HG03095 (cell line): ENCODE measurements at regions not wholly inside any gene's neighbourhood (a gene's known extent, or its start where the extent isn't known, plus 50 kb on each side); places are given as distances from the start of the nearest gene placed in this dataset.

Experiments
- ATAC-seq: cut with Tn5 transposase; IDR thresholded peaks from one replicate; pipeline ENCODE4 v1.9.1; 2021; ENCODE audit warnings: moderate library complexity; ENCODE audit not compliant: unreplicated experiment

GRCh38 chr1:193625255-193625654 is 438.8 kb upstream of the B3GALT2 start:
- ATAC-seq, result no peak

DNA sequence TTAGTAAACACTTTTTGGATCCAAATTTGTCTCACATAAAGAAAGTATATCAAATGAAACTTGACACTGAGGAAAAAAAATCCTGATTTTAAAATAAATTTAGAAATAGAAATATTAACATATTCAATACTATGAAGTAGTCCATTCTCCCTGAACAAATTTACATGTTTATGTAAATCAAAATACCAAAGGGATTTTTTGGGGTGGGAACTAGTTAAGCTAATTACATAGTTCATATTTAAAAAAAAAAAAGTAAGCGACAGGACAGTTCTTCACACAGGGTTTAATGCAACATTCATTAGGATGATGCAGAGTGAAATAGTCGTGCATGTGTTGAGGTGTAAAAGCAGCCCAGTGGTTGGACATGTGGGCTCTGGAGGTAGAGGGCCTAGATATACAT is 433.5 kb upstream of the B3GALT2 start:
- ATAC-seq, result no peak

DNA sequence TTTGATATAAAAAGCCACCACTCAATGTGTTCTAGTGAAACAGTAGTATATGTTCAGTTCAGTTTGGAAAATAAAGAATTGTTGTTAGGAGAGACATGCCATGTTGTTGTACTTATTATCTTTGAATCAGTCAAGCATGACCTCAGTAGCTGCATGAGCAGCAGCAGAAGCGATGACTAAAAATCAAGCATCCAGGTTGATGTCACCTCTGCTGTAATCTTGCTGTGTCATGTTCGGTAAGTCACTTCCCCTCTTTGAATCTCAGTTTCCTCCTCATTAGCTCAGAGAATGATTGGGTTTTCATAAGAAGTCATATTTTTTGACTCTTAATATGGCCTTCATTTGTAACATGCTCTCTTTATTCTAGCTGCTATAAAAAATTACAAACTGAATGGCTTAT is 428.4 kb upstream of the B3GALT2 start:
- peak; percentile 67 for ATAC-seq

- no peak for ATAC-seq
Measured at GRCh38 chr1:193614275-193614674, 427.9 kb upstream of the B3GALT2 start.

GRCh38 chr1:193613041-193613440 is 426.6 kb upstream of the B3GALT2 start:
- ATAC-seq, result no peak

DNA sequence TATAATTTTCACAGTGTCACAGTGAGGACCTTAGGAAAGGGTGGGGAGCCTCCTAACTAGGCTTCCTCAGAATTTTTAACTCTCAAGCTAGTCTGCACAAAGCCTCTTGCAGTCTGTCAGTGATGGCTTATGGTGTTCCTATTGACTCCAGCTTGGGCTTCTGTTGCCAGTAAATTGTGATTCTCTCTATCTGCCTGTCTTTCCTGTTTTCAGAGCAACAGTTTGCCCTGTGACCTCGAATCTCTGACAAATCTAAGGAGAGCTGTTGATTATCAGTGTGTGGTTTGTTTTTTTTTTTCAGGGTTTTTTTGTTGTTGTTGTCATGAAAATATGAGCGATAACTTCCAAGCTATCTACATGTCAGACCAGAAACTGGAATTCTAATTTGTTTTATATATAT is 423.2 kb upstream of the B3GALT2 start:
- no peak for ATAC-seq

GRCh38 chr1:193607787-193608186 is 421.4 kb upstream of the B3GALT2 start:
- ATAC-seq, result no peak

GRCh38 chr1:193606035-193606434 is 419.6 kb upstream of the B3GALT2 start:
- ATAC-seq, result no peak

GRCh38 chr1:193602705-193603104 is 416.3 kb upstream of the B3GALT2 start:
- no peak for ATAC-seq

DNA sequence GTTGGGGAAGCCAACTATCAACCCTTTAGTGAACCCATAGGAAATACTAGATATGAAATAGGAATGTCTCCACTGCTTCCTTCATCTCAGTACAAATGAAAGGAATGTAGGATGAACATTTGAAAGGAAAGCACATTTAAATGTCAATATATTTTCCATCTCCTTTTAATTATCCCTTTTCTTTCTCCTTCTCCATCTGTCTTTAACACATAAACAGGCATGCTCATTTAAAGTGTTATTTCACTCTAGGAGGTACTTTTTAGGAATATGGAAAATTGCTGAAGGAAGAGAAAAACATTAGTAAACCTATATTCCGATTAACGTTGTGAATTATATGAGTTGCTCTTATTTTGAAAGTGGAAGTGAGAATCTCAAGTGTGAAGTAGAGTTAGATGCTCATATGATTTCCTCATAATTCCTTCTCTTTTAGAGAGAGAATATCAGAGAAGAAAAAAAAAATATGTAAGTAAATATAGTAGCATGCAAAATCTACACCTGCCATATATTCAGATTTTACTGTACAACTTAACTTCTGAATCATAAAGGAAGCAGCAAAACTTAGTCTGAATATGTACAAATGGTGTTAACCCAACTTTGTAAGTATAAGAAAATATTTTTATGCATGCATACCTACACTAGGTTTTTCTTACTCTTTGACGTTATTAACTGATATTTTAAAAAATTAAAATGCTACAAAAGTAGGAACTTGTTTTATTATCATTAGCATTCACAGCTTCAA is 406.9 kb upstream of the B3GALT2 start:
- no peak for ATAC-seq

DNA sequence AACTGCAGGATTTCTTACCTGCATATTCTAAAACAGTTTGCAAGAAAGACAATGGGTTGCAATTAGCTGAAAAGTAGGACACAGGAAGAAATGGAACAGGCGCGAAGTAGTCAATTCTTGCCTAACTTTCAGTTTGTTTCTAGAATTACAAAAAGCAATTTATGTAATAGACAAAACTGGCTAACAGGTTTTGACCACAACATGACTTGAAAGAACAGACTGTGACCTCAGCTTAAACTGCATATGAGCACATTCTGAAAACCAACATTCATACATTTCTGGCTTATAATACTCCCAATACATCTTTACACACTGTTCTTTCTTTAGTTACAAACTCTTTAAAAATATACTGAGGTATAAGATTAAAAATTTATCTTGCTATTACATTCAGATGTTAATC is 405.9 kb upstream of the B3GALT2 start:
- no peak for ATAC-seq

GRCh38 chr1:193590102-193590501 is 403.7 kb upstream of the B3GALT2 start:
- no peak for ATAC-seq

GRCh38 chr1:193589597-193590040 is 403.2 kb upstream of the B3GALT2 start:
- no peak for ATAC-seq

GRCh38 chr1:193588311-193589082 is 402.1 kb upstream of the B3GALT2 start:
- no peak for ATAC-seq

GRCh38 chr1:193584731-193585239 is 398.4 kb upstream of the B3GALT2 start:
- ATAC-seq, result no peak

DNA sequence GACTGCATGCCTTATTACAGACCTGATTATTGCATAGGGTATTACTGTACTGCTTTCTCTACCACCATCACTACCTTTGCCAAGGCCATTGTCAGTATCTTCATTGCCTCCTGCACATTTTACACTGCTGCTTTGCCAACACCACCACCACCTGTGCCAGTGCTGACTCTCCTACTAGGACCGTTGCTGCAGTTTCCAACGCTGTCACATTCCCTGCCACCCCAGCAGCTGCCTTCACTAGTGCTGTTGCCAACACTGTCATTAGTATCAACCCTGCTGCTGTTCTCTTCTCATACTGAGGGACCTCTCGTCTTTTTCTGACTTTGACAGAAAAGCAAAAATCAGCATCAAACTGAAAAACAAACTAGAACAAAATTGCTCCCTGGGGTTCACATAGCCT is 394.9 kb upstream of the B3GALT2 start:
- no peak for ATAC-seq

- ATAC-seq, result no peak
Measured at GRCh38 chr1:193580419-193580818, 394.0 kb upstream of the B3GALT2 start.

DNA sequence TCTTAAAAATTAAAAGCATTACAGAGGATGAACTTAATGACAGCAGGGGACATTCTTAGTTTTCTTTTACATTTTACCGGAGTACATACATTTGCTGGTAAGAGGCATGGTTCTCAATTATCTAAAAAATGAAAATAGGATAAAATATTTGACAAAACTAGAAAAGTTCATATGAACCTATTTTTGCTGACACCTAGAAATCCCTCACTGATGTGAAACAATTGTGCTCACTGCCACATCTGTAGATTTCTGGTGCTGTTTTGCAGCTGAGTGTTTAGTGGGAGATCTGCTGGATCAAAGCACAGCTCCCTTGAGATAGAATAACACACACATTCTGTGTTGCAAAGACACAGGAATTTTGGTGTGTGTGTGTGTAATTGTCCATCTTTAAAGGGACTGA is 392.9 kb upstream of the B3GALT2 start:
- no peak for ATAC-seq

GRCh38 chr1:193574913-193575312 is 388.5 kb upstream of the B3GALT2 start:
- no peak for ATAC-seq

DNA sequence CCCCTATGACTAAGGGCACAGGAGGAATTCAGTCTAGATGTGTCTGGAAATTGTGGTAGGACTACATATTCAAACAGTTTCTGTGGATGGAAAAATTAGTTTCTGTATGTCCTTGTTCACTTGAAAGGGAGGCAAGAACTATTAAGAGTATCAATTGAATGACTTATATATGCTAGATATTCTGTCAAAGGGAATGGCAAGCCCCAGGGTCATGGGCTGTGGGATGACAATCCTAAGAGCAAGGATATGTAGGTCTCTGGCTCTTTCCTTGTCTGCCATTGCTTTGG is 383.5 kb upstream of the B3GALT2 start:
- no peak for ATAC-seq

GRCh38 chr1:193569096-193569982 is 382.9 kb upstream of the B3GALT2 start:
- ATAC-seq, result no peak
